CD4-positive, alpha-beta T cell (primary cell): ENCODE measurements at regions not wholly inside any gene's neighbourhood (a gene's known extent, or its start where the extent isn't known, plus 50 kb on each side); places are given as distances from the start of the nearest gene placed in this dataset.

ENCODE experiments used
- ATAC-seq: fragments of 200-7000 bp; cut with Tn5 transposase; one replicate; pipeline ENCODE4 v1.10.0; 2022; ENCODE audit warnings: mild to moderate bottlenecking; ENCODE audit not compliant: poor library complexity
- CTCF ChIA-PET: fragments of 350-600 bp; sonication (Branson Sonifier 250); formaldehyde crosslinking; loops from one replicate; lab custom pipeline; 2021; ENCODE audit warnings: antibody characterized with exemption, inconsistent platforms; lab: Charles Lee
- POLR2A ChIA-PET: fragments of 350-600 bp; sonication (Branson Sonifier 250); formaldehyde crosslinking; loops from one replicate; lab custom pipeline; 2021; ENCODE audit warnings: antibody characterized with exemption, inconsistent platforms; lab: Charles Lee
- DNase-seq, 14 experiments: peaks; one replicate each; pipeline ENCODE4 v3.0.0-alpha.2; 2013 to 2020; ENCODE audit warnings: mixed read lengths in 2 of 14
- H3K27ac ChIP-seq, 2 donors: one replicate each; pipeline versions ENCODE4 v1.5.1 to v1.7.0; 2013; ENCODE audit warnings: low read length in 2 of 2, low read depth in 1 of 2, mild to moderate bottlenecking in 1 of 2
- H3K27me3 ChIP-seq, 2 experiments: 1 replicate in 1 of 2; 2 replicates in 1 of 2; pipeline versions ENCODE4 v1.6.1 to v1.7.0; 2013; ENCODE audit warnings: low read length in 2 of 2, control low read depth in 1 of 2, mild to moderate bottlenecking in 1 of 2, moderate library complexity in 1 of 2; ENCODE audit not compliant: insufficient read depth in 2 of 2, control insufficient read depth in 1 of 2
- H3K36me3 ChIP-seq: one replicate; pipeline ENCODE4 v1.6.1; 2013; ENCODE audit warnings: low read length, control low read depth; ENCODE audit not compliant: insufficient read depth
- H3K4me1 ChIP-seq: one replicate; pipeline ENCODE4 v1.6.1; 2013; ENCODE audit warnings: low read length, control low read depth; ENCODE audit not compliant: insufficient read depth
- H3K4me3 ChIP-seq: one replicate; pipeline ENCODE4 v1.5.1; 2013; ENCODE audit warnings: mild to moderate bottlenecking, low read length, moderate library complexity
- H3K9me3 ChIP-seq, 2 experiments: 1 replicate in 1 of 2; 2 replicates in 1 of 2; pipeline versions ENCODE4 v1.6.1 to v1.7.0; 2013; ENCODE audit warnings: low read length in 2 of 2, mild to moderate bottlenecking in 2 of 2, control low read depth in 1 of 2, moderate library complexity in 1 of 2; ENCODE audit not compliant: control insufficient read depth in 1 of 2, insufficient read depth in 1 of 2
- H3K27ac Mint-ChIP-seq: one replicate; pipeline ENCODE4 v1.8.0; 2020; ENCODE audit warnings: mixed read lengths
- H3K27me3 Mint-ChIP-seq: one replicate; pipeline ENCODE4 v1.8.0; 2021; ENCODE audit warnings: mixed read lengths
- H3K36me3 Mint-ChIP-seq: one replicate; pipeline ENCODE4 v1.8.0; 2021; ENCODE audit warnings: low read depth, mixed read lengths
- H3K4me1 Mint-ChIP-seq: one replicate; pipeline ENCODE4 v1.8.0; 2021; ENCODE audit warnings: low read depth, mixed read lengths
- H3K4me3 Mint-ChIP-seq: one replicate; pipeline ENCODE4 v1.8.0; 2020; ENCODE audit warnings: mild to moderate bottlenecking, mixed read lengths
- H3K9me3 Mint-ChIP-seq: one replicate; pipeline ENCODE4 v1.8.0; 2020; ENCODE audit warnings: mixed read lengths
- CTCF ChIP-seq: fragments of 200-600 bp; IDR thresholded peaks from one replicate; pipeline ENCODE4 v1.8.0; 2022; ENCODE audit warnings: antibody characterized with exemption, mild to moderate bottlenecking
- intact Hi-C, 2 experiments: fragments of 100-400 bp; cut with DNase I in 1 of 2; cut with micrococcal nuclease in 1 of 2; formaldehyde crosslinking; loops; one replicate each; pipeline versions ENCODE4 v1.15.1 to v1.9.0; 2023 to 2025; cut with DNase I, micrococcal nuclease

- H3K4me3 ChIP-seq = no peak overlapping the region
- H3K9me3 ChIP-seq = no peaks in the 10 kb centered on the region
- DNase-seq (no peak), ATAC-seq (no peak)
- no peak overlapping the region for H3K27ac ChIP-seq
- ChIA-PET CTCF (no interaction called here), POLR2A (no interaction called here)
- Mint-ChIP-seq H3K9me3 (no peaks in the 10 kb centered on the region), H3K36me3 (no peaks in the 10 kb centered on the region), H3K27me3 (peaks cover 3% of the 10 kb centered on the region), H3K4me3 (no peak overlapping the region), H3K27ac (no peak overlapping the region), H3K4me1 (no peaks in the 10 kb centered on the region)
- no peaks in the 10 kb centered on the region for H3K36me3 ChIP-seq
- H3K27me3 ChIP-seq = no peaks in the 10 kb centered on the region
- intact Hi-C loops = no loop called here
- no peak for TF ChIP-seq CTCF
- H3K4me1 ChIP-seq = no peaks in the 10 kb centered on the region
These were observed 238.3 kb upstream of the NR2F2 start for GRCh38 chr15:96092186-96092585.

GRCh38 chr15:96093063-96093462, 237.4 kb upstream of the NR2F2 start:
- no peaks in the 10 kb centered on the region for H3K36me3 Mint-ChIP-seq
- Histone ChIP-seq H3K9me3 (no peaks in the 10 kb centered on the region), H3K27me3 (no peaks in the 10 kb centered on the region), H3K4me1 (no peaks in the 10 kb centered on the region), H3K4me3 (no peak overlapping the region), H3K27ac (no peak overlapping the region), H3K36me3 (no peaks in the 10 kb centered on the region)
- intact Hi-C loops = no loop called here
- no peaks in the 10 kb centered on the region for H3K9me3 Mint-ChIP-seq
- no peak for DNase-seq
- TF ChIP-seq CTCF = no peak
- no peaks in the 10 kb centered on the region for H3K4me1 Mint-ChIP-seq
- H3K4me3 Mint-ChIP-seq = no peak overlapping the region
- ChIA-PET CTCF (no interaction called here), POLR2A (no interaction called here)
- no peak for ATAC-seq
- peaks cover 3% of the 10 kb centered on the region for H3K27me3 Mint-ChIP-seq
- H3K27ac Mint-ChIP-seq = no peak overlapping the region

- Mint-ChIP-seq H3K27ac (no peak overlapping the region), H3K9me3 (no peaks in the 10 kb centered on the region)
- no peak for ATAC-seq
These were observed 232.8 kb upstream of the NR2F2 start for GRCh38 chr15:96097661-96098060.

More at GRCh38 chr15:96097661-96098060, 232.8 kb upstream of the NR2F2 start:
- H3K27me3 ChIP-seq = no peaks in the 10 kb centered on the region
- TF ChIP-seq CTCF = no peak
- intact Hi-C loops = no loop called here
- ChIA-PET CTCF (interaction anchor here (0.7 kb wide), 1 partner anchor 20 kb away, joined by 3 read pairs; no protein-coding TSS in a partner anchor), POLR2A (no interaction called here)
- peaks cover 3% of the 10 kb centered on the region for H3K27me3 Mint-ChIP-seq
- H3K4me3 Mint-ChIP-seq = no peak overlapping the region
- H3K4me1 Mint-ChIP-seq = no peaks in the 10 kb centered on the region
- H3K36me3 Mint-ChIP-seq = no peaks in the 10 kb centered on the region
- no peak for DNase-seq
- H3K9me3 ChIP-seq = peaks cover 0 to 3% of the 10 kb centered on the region in 2 experiments
- no peaks in the 10 kb centered on the region for H3K36me3 ChIP-seq
- H3K27ac ChIP-seq = no peak overlapping the region
- no peaks in the 10 kb centered on the region for H3K4me1 ChIP-seq
- no peak overlapping the region for H3K4me3 ChIP-seq
